ENCODE measurements at regions not wholly inside any gene's neighbourhood (a gene's known extent, or its start where the extent isn't known, plus 50 kb on each side); places are given as distances from the start of the nearest gene placed in this dataset.
"Not testable (repeated sequence)": the region's sequence is repeated elsewhere in the genome, so short reads cannot be mapped to it uniquely, and the experiment has no call there.

DNA sequence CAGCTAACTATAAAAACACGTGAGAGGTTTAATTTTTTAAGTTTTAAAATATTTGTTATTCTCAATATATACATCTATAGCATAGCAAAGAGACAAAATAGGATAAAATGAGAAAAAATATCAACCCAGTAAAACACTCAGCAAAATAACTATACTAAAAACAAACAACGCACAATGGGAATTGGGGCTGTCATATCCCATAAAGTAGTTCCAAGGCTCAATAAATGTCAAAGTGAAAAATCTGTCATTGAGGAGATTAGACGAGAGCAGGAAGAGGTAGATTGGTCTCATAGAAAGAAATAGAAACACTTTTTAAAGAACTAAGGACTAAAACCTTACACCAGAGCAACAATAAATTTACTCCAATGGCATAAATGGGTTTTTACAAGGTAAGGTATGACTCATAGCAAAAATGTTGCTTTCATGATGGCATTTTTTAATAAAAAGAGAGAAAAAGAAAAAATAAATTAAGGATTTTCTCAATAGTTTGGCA, 153.7 kb downstream of the EVA1A start:
- DNase-seq (no peak), ATAC-seq (no peak)
- no peaks in the 10 kb centered on the region for H3K9me3 ChIP-seq
- no peaks in the 10 kb centered on the region for H3K36me3 ChIP-seq
- intact Hi-C loops (cut with DNase I): no loop called here
- WGBS (ENCODE audit: insufficient coverage, low coverage, low lambda C conversion rate, missing lambda C conversion rate): 50% methylated on average over 3 of the region's 3 CpGs
- H3K27ac ChIP-seq: no peak overlapping the region
- no peaks in the 10 kb centered on the region for H3K4me1 ChIP-seq
- H3K27me3 ChIP-seq: no peaks in the 10 kb centered on the region
- TF ChIP-seq CTCF (IDR thresholded peaks at IDR 0.05): no peak
- no peak for TF ChIP-seq POLR2A (IDR thresholded peaks at IDR 0.05)
- no peak overlapping the region for H3K4me3 ChIP-seq

- H3K4me3 ChIP-seq: no peak overlapping the region
- H3K4me1 ChIP-seq: no peaks in the 10 kb centered on the region
- H3K27me3 ChIP-seq: no peaks in the 10 kb centered on the region
- no peak for ATAC-seq
- H3K9me3 ChIP-seq: no peaks in the 10 kb centered on the region
- TF ChIP-seq CTCF (IDR thresholded peaks at IDR 0.05) (no peak), POLR2A (IDR thresholded peaks at IDR 0.05) (no peak)
- no peaks in the 10 kb centered on the region for H3K36me3 ChIP-seq
- WGBS (ENCODE audit: insufficient coverage, low coverage, low lambda C conversion rate, missing lambda C conversion rate): 60% methylated on average over 1 of the region's 1 CpG
- no peak for DNase-seq
- no peak overlapping the region for H3K27ac ChIP-seq
- intact Hi-C loops (cut with DNase I): no loop called here
Observed at GRCh38 chr2:75406131-75406581, 154.6 kb downstream of the EVA1A start.

GRCh38 chr2:75405000-75405399, 155.7 kb downstream of the EVA1A start:
- no peaks in the 10 kb centered on the region for H3K9me3 ChIP-seq
- ATAC-seq (no peak), DNase-seq (no peak)
- H3K4me3 ChIP-seq: no peak overlapping the region
- H3K27me3 ChIP-seq: no peaks in the 10 kb centered on the region
- intact Hi-C loops (cut with DNase I): no loop called here
- no peaks in the 10 kb centered on the region for H3K36me3 ChIP-seq
- no peaks in the 10 kb centered on the region for H3K4me1 ChIP-seq
- H3K27ac ChIP-seq: no peak overlapping the region
- 38% methylated on average over 3 of the region's 3 CpGs for WGBS (ENCODE audit: insufficient coverage, low coverage, low lambda C conversion rate, missing lambda C conversion rate)
- TF ChIP-seq CTCF (IDR thresholded peaks at IDR 0.05) (no peak), POLR2A (IDR thresholded peaks at IDR 0.05) (no peak)

DNA sequence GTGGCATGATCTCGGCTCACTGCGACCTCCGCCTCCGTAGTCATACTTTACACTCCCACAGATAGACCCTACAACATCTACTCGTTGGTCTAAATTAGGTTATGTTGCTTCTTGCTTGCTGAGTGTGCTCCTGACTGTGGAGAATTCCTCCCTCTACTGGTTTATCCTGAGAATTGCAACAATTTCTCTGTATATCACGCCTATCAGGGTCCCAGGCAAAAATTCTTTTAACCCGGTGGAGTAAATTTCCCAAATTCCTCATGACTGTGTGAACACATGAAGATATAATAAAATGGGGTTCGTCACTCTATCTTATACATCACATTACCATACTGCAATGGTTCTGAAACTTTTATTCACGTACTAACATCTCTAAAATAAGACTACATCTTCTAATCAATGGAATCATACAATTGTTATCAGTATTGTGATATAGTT, 156.7 kb downstream of the EVA1A start:
- TF ChIP-seq POLR2A (IDR thresholded peaks at IDR 0.05) (no peak), CTCF (IDR thresholded peaks at IDR 0.05) (peak; percentile 68 to 77 (median 75))
- Histone ChIP-seq H3K27ac (no peak overlapping the region), H3K36me3 (no peaks in the 10 kb centered on the region), H3K4me1 (no peaks in the 10 kb centered on the region), H3K9me3 (no peaks in the 10 kb centered on the region), H3K27me3 (no peaks in the 10 kb centered on the region), H3K4me3 (no peak overlapping the region)
- ATAC-seq (peak; percentile 78 to 83 (median 82)), DNase-seq (no peak)
- intact Hi-C loops (cut with DNase I): no loop called here
- 4% methylated on average over 9 of the region's 9 CpGs for WGBS (ENCODE audit: insufficient coverage, low coverage, low lambda C conversion rate, missing lambda C conversion rate)

GRCh38 chr2:75396314-75396713, 164.4 kb downstream of the EVA1A start:
- 61% methylated on average over 2 of the region's 2 CpGs for WGBS (ENCODE audit: insufficient coverage, low coverage, low lambda C conversion rate, missing lambda C conversion rate)

DNA sequence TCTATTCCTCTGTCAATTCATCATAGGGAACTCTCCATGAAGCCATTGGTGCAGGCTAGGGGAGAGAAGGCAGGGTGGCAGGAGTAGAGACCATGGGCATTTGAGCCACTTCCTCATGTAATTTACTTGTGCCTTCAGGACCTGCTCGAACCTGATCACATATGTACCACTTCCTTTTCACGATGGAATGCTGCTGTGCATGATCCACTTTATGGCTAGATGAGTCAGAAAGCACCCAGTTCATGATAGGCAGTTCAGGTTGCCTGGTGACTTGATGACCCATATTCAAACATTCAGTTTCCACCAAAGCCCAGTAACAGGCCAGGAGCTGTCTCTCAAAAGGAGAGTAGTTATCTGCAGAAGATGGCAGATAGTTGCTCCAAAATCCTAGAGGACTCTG, 166.0 kb downstream of the EVA1A start:
- H3K4me3 ChIP-seq; H3K27ac ChIP-seq; H3K27me3 ChIP-seq; H3K9me3 ChIP-seq; intact Hi-C loops (cut with DNase I); H3K36me3 ChIP-seq; H3K4me1 ChIP-seq; ATAC-seq; DNase-seq: not testable (repeated sequence)
- WGBS (ENCODE audit: insufficient coverage, low coverage, low lambda C conversion rate, missing lambda C conversion rate): 65% methylated on average over 2 of the region's 2 CpGs

More at GRCh38 chr2:75396314-75396713, 164.4 kb downstream of the EVA1A start:
- TF ChIP-seq POLR2A (IDR thresholded peaks at IDR 0.05) (no peak), CTCF (IDR thresholded peaks at IDR 0.05) (no peak)
- Histone ChIP-seq H3K27ac (no peak overlapping the region), H3K9me3 (no peaks in the 10 kb centered on the region), H3K4me1 (no peaks in the 10 kb centered on the region), H3K4me3 (no peak overlapping the region), H3K27me3 (no peaks in the 10 kb centered on the region), H3K36me3 (no peaks in the 10 kb centered on the region)
- ATAC-seq: no peak
- no peak for DNase-seq
- intact Hi-C loops (cut with DNase I): no loop called here
